BE2C (cell line): ENCODE measurements at regions not wholly inside any gene's neighbourhood (a gene's known extent, or its start where the extent isn't known, plus 50 kb on each side); places are given as distances from the start of the nearest gene placed in this dataset.
A peak's percentile ranks its signal among the peaks of the same experiment; 100 is the strongest.

ENCODE experiments used
- DNase-seq: peaks from one replicate; pipeline ENCODE4 v3.0.0-alpha.2; 2020
- H3K27me3 ChIP-seq: fragments of 250-450 bp; sonication (Bioruptor Pico); 2 replicates; pipeline ENCODE4 v1.5.1; 2020; ENCODE audit warnings: mild to moderate bottlenecking
- H3K36me3 ChIP-seq: fragments of 250-450 bp; sonication (Bioruptor Pico); 2 replicates; pipeline ENCODE4 v1.5.1; 2020; ENCODE audit warnings: mild to moderate bottlenecking
- H3K4me1 ChIP-seq: fragments of 250-450 bp; sonication (Bioruptor Pico); 2 replicates; pipeline ENCODE4 v1.5.1; 2020
- H3K4me3 ChIP-seq: 2 replicates; pipeline ENCODE4 v1.5.1; 2011; ENCODE audit warnings: low read depth, low read length
- H3K9me3 ChIP-seq: fragments of 250-450 bp; sonication (Bioruptor Pico); 2 replicates; pipeline ENCODE4 v1.5.1; 2020
- CTCF ChIP-seq: IDR thresholded peaks from 2 replicates; pipeline ENCODE4 v1.5.1; 2012; ENCODE audit warnings: mild to moderate bottlenecking, low read depth, low read length

GRCh38 chr21:19022978-19023377, 619.4 kb upstream of the TMPRSS15 start:
- Histone ChIP-seq H3K27me3 (no peaks in the 10 kb centered on the region), H3K36me3 (no peaks in the 10 kb centered on the region), H3K9me3 (no peaks in the 10 kb centered on the region), H3K4me3 (no peak overlapping the region), H3K4me1 (no peaks in the 10 kb centered on the region)
- TF ChIP-seq CTCF = no peak
- DNase-seq = no peak

GRCh38 chr21:19026911-19027310, 623.3 kb upstream of the TMPRSS15 start:
- Histone ChIP-seq H3K36me3 (no peaks in the 10 kb centered on the region), H3K4me1 (no peaks in the 10 kb centered on the region)

GRCh38 chr21:19029816-19030215, 626.2 kb upstream of the TMPRSS15 start:
- Histone ChIP-seq H3K9me3 (no peaks in the 10 kb centered on the region), H3K4me1 (no peaks in the 10 kb centered on the region), H3K27me3 (no peaks in the 10 kb centered on the region), H3K36me3 (no peaks in the 10 kb centered on the region), H3K4me3 (no peak overlapping the region)
- TF ChIP-seq CTCF = no peak
- DNase-seq = no peak

More at GRCh38 chr21:19026911-19027310, 623.3 kb upstream of the TMPRSS15 start:
- no peak for DNase-seq
- TF ChIP-seq CTCF = no peak
- Histone ChIP-seq H3K27me3 (no peaks in the 10 kb centered on the region), H3K9me3 (no peaks in the 10 kb centered on the region), H3K4me3 (no peak overlapping the region)

GRCh38 chr21:19031953-19032352, 628.4 kb upstream of the TMPRSS15 start:
- DNase-seq = peak; percentile 24
- no peaks in the 10 kb centered on the region for H3K9me3 ChIP-seq
- H3K36me3 ChIP-seq = no peaks in the 10 kb centered on the region
- no peaks in the 10 kb centered on the region for H3K4me1 ChIP-seq
- no peak overlapping the region for H3K4me3 ChIP-seq
- no peak for TF ChIP-seq CTCF
- H3K27me3 ChIP-seq = no peaks in the 10 kb centered on the region

GRCh38 chr21:19034041-19034440, 630.5 kb upstream of the TMPRSS15 start:
- Histone ChIP-seq H3K4me3 (no peak overlapping the region), H3K4me1 (no peaks in the 10 kb centered on the region), H3K27me3 (no peaks in the 10 kb centered on the region), H3K9me3 (no peaks in the 10 kb centered on the region), H3K36me3 (no peaks in the 10 kb centered on the region)
- TF ChIP-seq CTCF = no peak
- DNase-seq = no peak

- DNase-seq = no peak
- TF ChIP-seq CTCF = no peak
- no peak overlapping the region for H3K4me3 ChIP-seq
- no peaks in the 10 kb centered on the region for H3K9me3 ChIP-seq
- no peaks in the 10 kb centered on the region for H3K27me3 ChIP-seq
- no peaks in the 10 kb centered on the region for H3K36me3 ChIP-seq
- H3K4me1 ChIP-seq = no peaks in the 10 kb centered on the region
Observed at GRCh38 chr21:19034560-19034959, 631.0 kb upstream of the TMPRSS15 start.
